Endothelial cell of umbilical vein (primary cell): ENCODE measurements at regions not wholly inside any gene's neighbourhood (a gene's known extent, or its start where the extent isn't known, plus 50 kb on each side); places are given as distances from the start of the nearest gene placed in this dataset.

ENCODE experiments used
- JUN ChIP-seq: IDR thresholded peaks from 2 replicates; pipeline ENCODE4 v1.6.1; 2011; ENCODE audit warnings: borderline replicate concordance, low read depth; ENCODE audit not compliant: insufficient read length, insufficient read depth
- MYC ChIP-seq: IDR thresholded peaks from one replicate; pipeline ENCODE4 v1.6.1; 2011; ENCODE audit warnings: mild to moderate bottlenecking, low read depth, low read length
- POLR2A ChIP-seq: IDR thresholded peaks from 2 replicates; pipeline ENCODE4 v1.6.1; 2012; ENCODE audit warnings: low read depth, mild to moderate bottlenecking, control low read depth, low read length
- POLR2AphosphoS5 ChIP-seq: IDR thresholded peaks from 2 replicates; pipeline ENCODE4 v1.6.1; 2012; ENCODE audit warnings: low read depth, mild to moderate bottlenecking, control low read depth, low read length, moderate library complexity; ENCODE audit not compliant: insufficient read depth
- TF ChIP-seq, protein P1 (sequence below): IDR thresholded peaks from 2 replicates; pipeline ENCODE4 v1.6.1; 2011; ENCODE audit not compliant: insufficient read depth, insufficient read length
- TF ChIP-seq, protein P2 (sequence below), 2 donors: IDR thresholded peaks; 1 replicate in 1 of 2; 2 replicates in 1 of 2; pipeline ENCODE4 v1.5.1; 2011; ENCODE audit warnings: low read length in 2 of 2, mild to moderate bottlenecking in 2 of 2, moderate library complexity in 2 of 2, control low read depth in 1 of 2, inconsistent platforms in 1 of 2, low read depth in 1 of 2; ENCODE audit not compliant: insufficient read depth in 1 of 2; ENCODE audit errors: extremely low read depth in 1 of 2

DNA sequence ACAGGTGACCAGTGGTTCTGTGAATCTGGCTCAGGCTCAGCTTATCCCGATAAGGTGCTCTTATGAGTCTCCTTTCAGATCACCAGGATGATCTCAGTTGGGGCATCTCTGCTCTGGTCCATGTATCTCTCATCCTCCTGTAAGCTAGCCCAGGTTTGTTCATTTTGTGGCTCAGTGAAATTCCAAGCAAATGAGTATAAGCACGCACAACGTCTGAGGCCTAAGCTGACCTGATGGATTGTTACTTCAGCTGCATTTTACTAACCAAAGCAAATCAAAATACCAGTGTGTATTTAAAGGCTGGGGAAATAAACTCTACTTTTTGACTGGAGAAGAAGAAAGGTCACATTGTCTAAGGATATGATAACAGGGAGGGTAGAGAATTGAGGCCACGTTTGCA lies 551.0 kb upstream of the BTBD3 start:
- TF ChIP-seq JUN = no peak
- TF ChIP-seq, protein P1, sequence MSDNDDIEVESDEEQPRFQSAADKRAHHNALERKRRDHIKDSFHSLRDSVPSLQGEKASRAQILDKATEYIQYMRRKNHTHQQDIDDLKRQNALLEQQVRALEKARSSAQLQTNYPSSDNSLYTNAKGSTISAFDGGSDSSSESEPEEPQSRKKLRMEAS = no peak
- TF ChIP-seq POLR2A = no peak
- TF ChIP-seq MYC = no peak
- TF ChIP-seq, protein P2, sequence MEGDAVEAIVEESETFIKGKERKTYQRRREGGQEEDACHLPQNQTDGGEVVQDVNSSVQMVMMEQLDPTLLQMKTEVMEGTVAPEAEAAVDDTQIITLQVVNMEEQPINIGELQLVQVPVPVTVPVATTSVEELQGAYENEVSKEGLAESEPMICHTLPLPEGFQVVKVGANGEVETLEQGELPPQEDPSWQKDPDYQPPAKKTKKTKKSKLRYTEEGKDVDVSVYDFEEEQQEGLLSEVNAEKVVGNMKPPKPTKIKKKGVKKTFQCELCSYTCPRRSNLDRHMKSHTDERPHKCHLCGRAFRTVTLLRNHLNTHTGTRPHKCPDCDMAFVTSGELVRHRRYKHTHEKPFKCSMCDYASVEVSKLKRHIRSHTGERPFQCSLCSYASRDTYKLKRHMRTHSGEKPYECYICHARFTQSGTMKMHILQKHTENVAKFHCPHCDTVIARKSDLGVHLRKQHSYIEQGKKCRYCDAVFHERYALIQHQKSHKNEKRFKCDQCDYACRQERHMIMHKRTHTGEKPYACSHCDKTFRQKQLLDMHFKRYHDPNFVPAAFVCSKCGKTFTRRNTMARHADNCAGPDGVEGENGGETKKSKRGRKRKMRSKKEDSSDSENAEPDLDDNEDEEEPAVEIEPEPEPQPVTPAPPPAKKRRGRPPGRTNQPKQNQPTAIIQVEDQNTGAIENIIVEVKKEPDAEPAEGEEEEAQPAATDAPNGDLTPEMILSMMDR (IDR thresholded peaks at IDR 0.05; ENCODE audit: extremely low read depth in 1 of 2, insufficient read depth in 1 of 2, low read depth in 1 of 2, low read length in 2 of 2) = no peak
- TF ChIP-seq POLR2AphosphoS5 = no peak
